Stimulated activated naive CD8-positive, alpha-beta T cell treated with anti-CD3 and anti-CD28 coated beads, Interleukin-15, Interleukin-2, amounts not matched to agents 100 ng/mL and 50 ng/mL, for 24 hours (primary cell): ENCODE measurements at regions not wholly inside any gene's neighbourhood (a gene's known extent, or its start where the extent isn't known, plus 50 kb on each side); places are given as distances from the start of the nearest gene placed in this dataset.

Experiments
- H3K27ac Mint-ChIP-seq: one replicate; pipeline ENCODE4 v1.8.0; 2021; ENCODE audit warnings: mild to moderate bottlenecking, mixed read lengths
- H3K27me3 Mint-ChIP-seq: one replicate; pipeline ENCODE4 v1.8.0; 2021; ENCODE audit warnings: mixed read lengths
- H3K36me3 Mint-ChIP-seq: one replicate; pipeline ENCODE4 v1.8.0; 2021; ENCODE audit warnings: low read depth, mixed read lengths
- H3K4me1 Mint-ChIP-seq: one replicate; pipeline ENCODE4 v1.8.0; 2021; ENCODE audit warnings: low read depth, mixed read lengths
- H3K4me3 Mint-ChIP-seq: one replicate; pipeline ENCODE4 v1.8.0; 2021; ENCODE audit warnings: mild to moderate bottlenecking, mixed read lengths
- H3K9me3 Mint-ChIP-seq: one replicate; pipeline ENCODE4 v1.8.0; 2021; ENCODE audit warnings: mixed read lengths

GRCh38 chr15:94793207-94793606 is 561.8 kb downstream of the MCTP2 start:
- Mint-ChIP-seq H3K9me3 (peaks cover 11% of the 10 kb centered on the region), H3K27ac (no peak overlapping the region), H3K4me3 (no peak overlapping the region), H3K4me1 (no peaks in the 10 kb centered on the region), H3K27me3 (no peaks in the 10 kb centered on the region), H3K36me3 (no peaks in the 10 kb centered on the region)

DNA sequence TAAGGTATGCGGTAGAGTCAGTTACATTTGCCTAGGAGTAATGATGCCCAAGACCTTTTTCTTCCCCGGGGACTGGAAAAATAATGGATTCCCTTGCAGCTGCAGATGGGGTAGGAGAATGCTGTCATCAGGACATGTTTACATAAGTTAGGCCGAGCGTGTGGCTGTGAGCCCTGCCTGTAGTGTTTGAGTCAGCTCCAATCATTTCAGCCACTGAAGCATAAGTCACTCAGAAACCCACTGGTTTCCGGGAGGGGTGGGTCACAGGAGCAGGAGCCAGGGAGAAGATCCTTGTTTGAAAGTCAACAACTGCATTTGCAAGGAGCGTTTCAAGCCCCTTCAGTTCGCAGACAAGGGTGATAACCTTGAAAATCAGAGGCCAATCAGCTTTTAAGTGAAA is 562.3 kb downstream of the MCTP2 start:
- no peak overlapping the region for H3K4me3 Mint-ChIP-seq
- no peak overlapping the region for H3K27ac Mint-ChIP-seq
- H3K4me1 Mint-ChIP-seq = no peaks in the 10 kb centered on the region
- no peaks in the 10 kb centered on the region for H3K27me3 Mint-ChIP-seq
- no peaks in the 10 kb centered on the region for H3K36me3 Mint-ChIP-seq
- peaks cover 11% of the 10 kb centered on the region for H3K9me3 Mint-ChIP-seq

DNA sequence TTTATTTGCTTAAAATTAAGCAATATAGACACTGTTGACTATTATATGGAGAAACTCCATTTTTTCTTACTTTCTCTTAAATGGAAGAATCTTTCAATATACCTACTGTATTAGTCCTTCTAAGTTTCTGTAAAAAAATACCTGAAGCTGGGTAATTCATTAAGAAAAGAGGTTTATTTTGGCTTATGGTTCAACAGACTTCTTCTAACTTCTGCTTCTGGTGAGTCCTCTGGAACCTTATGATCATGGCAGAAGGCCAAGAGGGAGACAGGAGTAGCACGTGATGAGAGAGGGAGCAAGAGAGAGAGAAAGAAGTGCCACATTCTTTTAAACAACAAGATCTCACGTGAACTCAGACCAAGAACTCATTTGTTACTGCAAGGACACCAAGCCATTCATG is 573.3 kb downstream of the MCTP2 start:
- Mint-ChIP-seq H3K4me3 (no peak overlapping the region), H3K27me3 (peaks cover 12% of the 10 kb centered on the region), H3K9me3 (peaks cover 12% of the 10 kb centered on the region), H3K4me1 (no peaks in the 10 kb centered on the region), H3K27ac (no peak overlapping the region), H3K36me3 (no peaks in the 10 kb centered on the region)

DNA sequence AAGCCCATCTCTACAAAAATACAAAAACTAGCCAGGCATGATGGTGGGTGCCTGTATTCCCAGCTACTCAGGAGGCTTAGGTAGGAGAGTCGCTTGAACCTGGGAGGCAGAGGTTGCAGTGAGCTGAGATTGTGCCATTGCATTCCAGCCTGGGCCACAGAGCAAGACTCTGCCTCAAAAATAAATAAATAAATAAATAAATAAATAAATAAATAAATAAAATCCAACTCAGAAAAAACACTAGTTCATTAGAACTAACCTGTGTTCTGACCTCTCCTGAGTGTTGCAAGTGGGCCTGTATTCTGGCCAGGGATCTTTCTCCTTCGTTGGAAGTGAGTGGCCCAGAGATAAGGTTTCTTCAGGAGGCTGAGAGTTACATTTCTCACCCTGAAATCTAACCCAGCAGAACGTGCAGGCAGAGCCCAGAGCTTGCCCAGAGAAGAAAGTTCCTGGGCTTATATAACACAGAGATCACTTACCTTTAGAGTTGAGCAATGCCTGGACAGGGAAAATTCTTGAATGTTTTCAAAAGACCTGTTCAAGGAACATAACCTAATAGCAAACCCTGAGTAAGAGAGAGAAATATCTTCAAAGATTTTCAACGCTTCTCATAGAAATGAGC is 583.9 kb downstream of the MCTP2 start:
- Mint-ChIP-seq H3K27me3 (peaks cover 3% of the 10 kb centered on the region), H3K27ac (no peak overlapping the region), H3K36me3 (no peaks in the 10 kb centered on the region), H3K4me1 (no peaks in the 10 kb centered on the region), H3K9me3 (no peaks in the 10 kb centered on the region), H3K4me3 (no peak overlapping the region)

DNA sequence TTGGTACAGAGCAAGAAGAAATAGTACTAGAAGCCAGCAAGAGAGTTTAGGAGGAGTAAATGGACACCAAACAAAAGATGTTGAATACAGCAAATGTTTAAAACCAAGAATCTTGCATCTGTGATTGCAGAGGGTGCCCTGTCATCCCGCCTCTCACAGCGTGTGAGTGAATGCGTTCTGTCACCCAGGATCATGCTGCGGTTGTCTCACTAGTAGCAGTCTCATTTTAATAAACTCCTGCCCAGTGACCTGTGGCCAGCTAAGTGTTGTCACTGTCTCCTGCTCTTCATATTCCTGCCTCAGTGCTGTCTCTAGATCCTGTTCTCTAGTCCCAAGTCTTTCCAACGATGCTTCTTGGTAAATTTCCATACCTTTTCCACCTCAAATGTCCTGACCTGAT is 584.6 kb downstream of the MCTP2 start:
- Mint-ChIP-seq H3K9me3 (no peaks in the 10 kb centered on the region), H3K4me1 (no peaks in the 10 kb centered on the region), H3K36me3 (no peaks in the 10 kb centered on the region), H3K27ac (no peak overlapping the region), H3K4me3 (no peak overlapping the region), H3K27me3 (peaks cover 3% of the 10 kb centered on the region)

GRCh38 chr15:94829887-94830884 is 598.8 kb downstream of the MCTP2 start:
- no peak overlapping the region for H3K27ac Mint-ChIP-seq

GRCh38 chr15:94834000-94834399 is 602.6 kb downstream of the MCTP2 start:
- no peak overlapping the region for H3K27ac Mint-ChIP-seq
- H3K27me3 Mint-ChIP-seq = peaks cover 6% of the 10 kb centered on the region
- no peaks in the 10 kb centered on the region for H3K36me3 Mint-ChIP-seq
- H3K4me3 Mint-ChIP-seq = no peak overlapping the region
- H3K9me3 Mint-ChIP-seq = no peaks in the 10 kb centered on the region
- H3K4me1 Mint-ChIP-seq = no peaks in the 10 kb centered on the region

More at GRCh38 chr15:94829887-94830884, 598.8 kb downstream of the MCTP2 start:
- H3K27me3 Mint-ChIP-seq = peaks cover 3% of the 10 kb centered on the region
- no peaks in the 10 kb centered on the region for H3K9me3 Mint-ChIP-seq
- no peak overlapping the region for H3K4me3 Mint-ChIP-seq
- no peaks in the 10 kb centered on the region for H3K36me3 Mint-ChIP-seq
- no peaks in the 10 kb centered on the region for H3K4me1 Mint-ChIP-seq

GRCh38 chr15:94834494-94834893 is 603.1 kb downstream of the MCTP2 start:
- no peaks in the 10 kb centered on the region for H3K36me3 Mint-ChIP-seq
- H3K27me3 Mint-ChIP-seq = peaks cover 6% of the 10 kb centered on the region
- no peaks in the 10 kb centered on the region for H3K9me3 Mint-ChIP-seq
- no peak overlapping the region for H3K27ac Mint-ChIP-seq
- H3K4me3 Mint-ChIP-seq = no peak overlapping the region
- H3K4me1 Mint-ChIP-seq = no peaks in the 10 kb centered on the region

DNA sequence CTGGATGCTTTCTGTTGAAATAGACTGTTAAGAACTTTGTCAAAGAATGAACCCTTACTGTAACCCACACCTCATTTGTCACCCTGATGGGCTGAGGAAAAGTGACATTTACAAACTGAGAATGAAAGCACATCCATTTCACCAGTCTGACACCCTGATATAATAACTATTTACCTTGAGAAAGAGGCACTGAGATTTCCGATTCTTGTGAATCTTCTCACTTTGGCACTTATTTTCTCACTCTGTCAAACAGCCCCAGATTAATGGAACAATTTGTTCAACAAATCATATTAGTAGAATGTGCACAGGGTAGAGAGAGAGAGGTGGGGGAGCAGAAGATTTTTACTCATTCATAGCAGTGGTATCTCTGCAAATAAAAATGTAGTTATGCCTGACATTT is 606.9 kb downstream of the MCTP2 start:
- no peaks in the 10 kb centered on the region for H3K9me3 Mint-ChIP-seq
- H3K36me3 Mint-ChIP-seq = no peaks in the 10 kb centered on the region
- H3K27me3 Mint-ChIP-seq = peaks cover 25% of the 10 kb centered on the region
- H3K4me3 Mint-ChIP-seq = no peak overlapping the region
- H3K4me1 Mint-ChIP-seq = no peaks in the 10 kb centered on the region
- H3K27ac Mint-ChIP-seq = no peak overlapping the region

DNA sequence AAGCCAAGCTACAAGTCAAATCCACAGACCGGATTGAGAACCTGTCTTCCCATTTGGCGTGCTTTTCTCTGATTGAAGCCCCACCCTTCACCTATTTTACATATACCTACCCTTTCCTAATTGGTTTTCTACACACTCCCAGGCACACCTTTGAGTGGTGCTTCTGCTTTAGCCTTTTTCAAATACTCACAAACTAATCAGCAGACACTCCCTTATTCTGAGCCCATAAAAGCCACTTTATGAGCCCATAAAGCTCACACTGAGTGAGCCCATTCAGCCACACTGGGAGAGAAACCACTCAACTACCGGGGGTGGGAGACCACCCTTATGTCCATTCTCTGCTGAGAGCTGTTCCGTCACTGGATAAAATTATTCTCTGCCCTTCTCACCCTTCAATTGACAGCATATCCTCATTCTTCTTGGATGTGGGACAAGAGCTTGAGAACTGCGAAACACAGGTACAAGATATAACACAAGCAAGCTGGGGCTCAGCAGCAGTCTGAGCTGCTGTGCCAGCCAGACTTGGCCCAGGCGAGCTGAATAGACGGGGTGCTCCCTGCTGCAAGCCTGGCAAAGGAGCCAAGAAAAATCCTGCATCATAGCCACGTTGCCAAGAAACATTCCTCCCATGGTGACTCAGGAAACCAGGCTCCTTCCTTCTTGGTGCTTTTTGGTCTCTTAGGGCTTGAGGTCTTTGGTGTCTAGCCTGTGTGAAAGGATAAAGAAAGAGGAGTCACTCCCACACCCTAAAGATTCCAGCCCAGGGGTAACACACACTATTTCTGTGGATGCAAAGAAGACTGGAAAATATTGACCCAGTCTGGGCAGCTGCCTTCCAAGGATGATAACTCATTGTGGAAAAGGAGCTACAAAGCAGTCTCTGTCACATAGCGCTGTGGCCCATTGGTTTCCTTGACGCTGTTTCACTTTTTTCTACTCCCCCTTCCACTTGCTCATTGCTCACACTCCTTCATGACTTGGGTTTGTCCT is 609.7 kb downstream of the MCTP2 start:
- peaks cover 7% of the 10 kb centered on the region for H3K4me1 Mint-ChIP-seq
- H3K27ac Mint-ChIP-seq = no peak overlapping the region
- H3K9me3 Mint-ChIP-seq = no peaks in the 10 kb centered on the region
- H3K4me3 Mint-ChIP-seq = no peak overlapping the region
- peaks cover 48% of the 10 kb centered on the region for H3K27me3 Mint-ChIP-seq
- no peaks in the 10 kb centered on the region for H3K36me3 Mint-ChIP-seq

DNA sequence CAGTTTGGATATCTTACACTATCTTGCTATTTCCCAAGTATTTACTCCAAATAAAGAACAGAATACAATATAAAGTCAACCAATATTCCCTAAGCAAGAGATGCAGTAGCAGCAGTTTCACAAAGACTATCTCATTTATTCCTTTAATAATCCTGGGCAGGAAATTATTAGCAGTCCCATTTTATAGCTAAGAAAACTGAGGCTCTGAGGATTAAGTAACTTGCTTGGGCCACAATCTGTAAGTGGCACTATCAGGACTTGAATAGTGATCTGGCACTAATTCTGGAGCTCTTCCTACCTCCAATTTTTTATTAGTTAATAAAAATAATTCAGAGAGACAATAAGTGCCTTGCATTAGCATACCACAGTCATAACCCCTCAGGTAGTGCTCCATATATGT is 611.7 kb downstream of the MCTP2 start:
- Mint-ChIP-seq H3K27ac (no peak overlapping the region), H3K4me1 (peaks cover 7% of the 10 kb centered on the region), H3K9me3 (peaks cover 9% of the 10 kb centered on the region), H3K36me3 (no peaks in the 10 kb centered on the region), H3K4me3 (no peak overlapping the region), H3K27me3 (peaks cover 63% of the 10 kb centered on the region)

DNA sequence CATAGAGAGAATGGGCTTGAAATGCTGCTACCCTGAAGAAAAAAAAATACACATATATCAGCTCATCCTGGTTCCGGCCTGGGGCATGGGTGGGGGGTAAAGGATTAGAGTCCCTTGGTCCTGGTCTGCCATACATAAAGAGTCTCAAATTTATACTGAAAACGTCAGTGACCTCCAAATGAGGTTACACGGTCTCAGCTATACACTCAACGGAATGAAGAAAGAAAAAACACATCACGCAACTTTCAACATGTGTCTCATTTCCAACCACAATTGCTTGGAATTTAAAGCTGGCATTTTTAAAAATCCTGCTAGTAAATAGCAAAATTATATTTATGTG is 612.8 kb downstream of the MCTP2 start:
- peaks cover 7% of the 10 kb centered on the region for H3K4me1 Mint-ChIP-seq
- no peaks in the 10 kb centered on the region for H3K36me3 Mint-ChIP-seq
- H3K4me3 Mint-ChIP-seq = no peak overlapping the region
- H3K27me3 Mint-ChIP-seq = peaks cover 57% of the 10 kb centered on the region
- H3K27ac Mint-ChIP-seq = no peak overlapping the region
- peaks cover 9% of the 10 kb centered on the region for H3K9me3 Mint-ChIP-seq

DNA sequence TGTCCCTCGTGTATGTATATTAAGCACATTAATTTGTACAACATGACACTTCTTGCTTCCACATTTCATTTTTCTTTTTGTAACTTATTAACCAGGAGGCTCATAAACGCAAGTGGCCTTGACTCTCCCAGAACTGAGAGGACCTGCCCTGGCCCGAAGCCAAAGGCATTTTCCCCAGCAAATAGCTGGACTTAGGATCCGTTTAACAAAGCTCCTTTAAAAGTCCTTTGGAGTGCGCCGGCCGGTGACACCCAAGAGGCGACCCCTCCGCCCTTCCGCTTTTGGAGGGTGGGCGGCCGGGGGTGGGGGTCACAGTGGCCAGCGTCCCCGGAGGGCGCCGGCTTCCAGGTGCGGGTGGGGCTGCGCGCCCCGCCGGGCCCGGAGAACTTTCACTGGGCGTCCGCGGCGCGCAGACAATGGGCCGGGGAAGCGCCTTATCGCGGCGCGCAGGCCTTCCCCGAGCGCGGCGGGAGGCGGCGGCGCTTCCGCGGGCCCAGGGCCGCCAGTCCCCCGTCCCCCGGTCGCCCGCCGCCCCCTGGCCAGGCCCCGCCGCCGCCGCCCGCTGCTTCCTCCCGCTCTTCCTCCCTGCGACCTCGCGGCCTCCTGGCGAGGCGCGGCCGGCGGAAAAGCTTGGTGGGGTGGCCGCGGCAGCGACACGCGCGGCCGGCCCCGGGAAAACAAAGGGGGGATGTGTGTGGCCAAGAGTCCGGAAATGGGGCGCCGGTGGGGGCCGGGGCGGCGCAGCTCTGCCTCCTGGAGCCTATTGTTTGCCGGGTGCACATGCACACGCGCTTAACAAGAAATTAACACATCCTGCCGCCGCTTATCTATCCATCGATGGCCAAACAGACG is 613.4 kb downstream of the MCTP2 start:
- Mint-ChIP-seq H3K27ac (no peak overlapping the region), H3K9me3 (peaks cover 9% of the 10 kb centered on the region), H3K27me3 (peaks cover 57% of the 10 kb centered on the region), H3K4me1 (peaks cover 7% of the 10 kb centered on the region), H3K4me3 (no peak overlapping the region), H3K36me3 (no peaks in the 10 kb centered on the region)

DNA sequence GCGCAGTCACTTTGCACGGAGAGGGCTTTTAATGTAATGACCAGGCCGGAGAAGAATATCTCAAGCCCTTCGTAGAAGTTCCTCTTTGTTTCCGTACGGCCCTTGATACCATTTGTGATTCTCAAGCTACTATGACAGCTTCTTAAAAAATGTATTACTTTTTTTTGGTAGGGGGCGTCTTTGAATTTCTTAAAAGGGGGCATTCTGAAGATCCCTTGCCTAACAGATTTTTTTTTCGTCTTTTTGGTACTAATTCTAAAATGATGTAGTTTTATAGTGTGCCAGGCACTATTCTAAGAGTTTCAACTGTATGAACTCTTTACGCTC is 614.0 kb downstream of the MCTP2 start:
- peaks cover 57% of the 10 kb centered on the region for H3K27me3 Mint-ChIP-seq
- H3K36me3 Mint-ChIP-seq = no peaks in the 10 kb centered on the region
- no peak overlapping the region for H3K27ac Mint-ChIP-seq
- H3K4me1 Mint-ChIP-seq = peaks cover 7% of the 10 kb centered on the region
- H3K9me3 Mint-ChIP-seq = peaks cover 9% of the 10 kb centered on the region
- no peak overlapping the region for H3K4me3 Mint-ChIP-seq
